GM23248 (cell line): ENCODE measurements at regions not wholly inside any gene's neighbourhood (a gene's known extent, or its start where the extent isn't known, plus 50 kb on each side); places are given as distances from the start of the nearest gene placed in this dataset.

Experiments
- DNase-seq: peaks from one replicate; pipeline ENCODE4 v3.0.0-alpha.2; 2015
- H2AFZ ChIP-seq: fragments of 200-600 bp; sonication (generic); 2 replicates; pipeline ENCODE4 v1.6.1; 2016; ENCODE audit warnings: antibody characterized with exemption
- H3F3A ChIP-seq: fragments of 200-600 bp; sonication (generic); 2 replicates; pipeline ENCODE4 v1.6.1; 2016; ENCODE audit warnings: mild to moderate bottlenecking, antibody characterized with exemption, mixed run types; ENCODE audit not compliant: insufficient read depth
- H3K27ac ChIP-seq: fragments of 200-600 bp; sonication (generic); 2 replicates; pipeline ENCODE4 v1.5.1; 2016; ENCODE audit warnings: mild to moderate bottlenecking
- H3K27me3 ChIP-seq: fragments of 200-600 bp; sonication (generic); replicated peaks from 2 replicates; pipeline ENCODE4 v1.6.1; 2016; ENCODE audit warnings: mild to moderate bottlenecking; ENCODE audit not compliant: insufficient read depth
- H3K36me3 ChIP-seq: fragments of 200-600 bp; sonication (generic); 2 replicates; pipeline ENCODE4 v1.6.1; 2016; ENCODE audit warnings: low read depth, mild to moderate bottlenecking
- H3K4me1 ChIP-seq: fragments of 200-600 bp; sonication (generic); 2 replicates; pipeline ENCODE4 v1.6.1; 2016; ENCODE audit warnings: mild to moderate bottlenecking; ENCODE audit not compliant: insufficient read depth
- H3K4me2 ChIP-seq: fragments of 200-600 bp; sonication (generic); one replicate; pipeline ENCODE4 v1.6.1; 2016; ENCODE audit warnings: mild to moderate bottlenecking; ENCODE audit not compliant: unreplicated experiment
- H3K4me3 ChIP-seq: fragments of 200-600 bp; sonication (generic); 2 replicates; pipeline ENCODE4 v1.5.1; 2016; ENCODE audit warnings: mild to moderate bottlenecking
- H3K79me2 ChIP-seq: fragments of 200-600 bp; sonication (generic); 2 replicates; pipeline ENCODE4 v1.6.1; 2016; ENCODE audit warnings: mild to moderate bottlenecking; ENCODE audit not compliant: insufficient read depth
- H3K9ac ChIP-seq: fragments of 200-600 bp; sonication (generic); 2 replicates; pipeline ENCODE4 v1.6.1; 2016; ENCODE audit warnings: mild to moderate bottlenecking
- H3K9me2 ChIP-seq: fragments of 200-600 bp; sonication (generic); 2 replicates; pipeline ENCODE4 v1.6.1; 2016; ENCODE audit warnings: mixed run types, mild to moderate bottlenecking, moderate library complexity; ENCODE audit not compliant: insufficient read depth
- H3K9me3 ChIP-seq: fragments of 200-600 bp; sonication (generic); one replicate; pipeline ENCODE4 v1.6.1; 2017; ENCODE audit warnings: low read depth
- H4K20me1 ChIP-seq: fragments of 200-600 bp; sonication (generic); 2 replicates; pipeline ENCODE4 v1.6.0; 2016; ENCODE audit not compliant: insufficient read depth
- EZH2 ChIP-seq: fragments of 200-600 bp; sonication (generic); IDR thresholded peaks from 2 replicates; pipeline ENCODE4 v1.6.1; 2018; ENCODE audit warnings: antibody characterized with exemption, mild to moderate bottlenecking; ENCODE audit not compliant: insufficient read depth, poor library complexity, severe bottlenecking
- EZH2phosphoT487 ChIP-seq: fragments of 200-600 bp; sonication (generic); IDR thresholded peaks from 2 replicates; pipeline ENCODE4 v1.6.1; 2018; ENCODE audit warnings: antibody characterized with exemption, moderate library complexity, mild to moderate bottlenecking, low read depth; ENCODE audit not compliant: insufficient read depth
- WGBS, 2 experiments: methylation state at CpG; one replicate each; pipeline ENCODE4 v1.1.6; 2015 to 2017; ENCODE audit warnings: low lambda C conversion rate in 2 of 2, low coverage in 1 of 2; ENCODE audit errors: missing lambda C conversion rate in 2 of 2; 5-methylcytosine and 5-hydroxymethylcytosine counted together
- in situ Hi-C: fragments of 300-500 bp; cut with MboI; formaldehyde crosslinking; loops from 2 replicates; pipeline ENCODE4 v1.15.0; 2020

- H3K4me2 ChIP-seq, result no peak overlapping the region
- H3K36me3 ChIP-seq, result no peaks in the 10 kb centered on the region
- H4K20me1 ChIP-seq, result no peaks in the 10 kb centered on the region
- H3K9me2 ChIP-seq, result no peaks in the 10 kb centered on the region
- no peak for TF ChIP-seq EZH2
- TF ChIP-seq EZH2phosphoT487, result no peak
- in situ Hi-C loops, result no loop called here
- H3K27me3 ChIP-seq, result no peaks in the 10 kb centered on the region
- H3K4me1 ChIP-seq, result no peaks in the 10 kb centered on the region
- no peak overlapping the region for H3K9ac ChIP-seq
- 15 to 18% methylated on average over 2 of the region's 2 CpGs for WGBS, 2 experiments
- peak; percentile 50 for DNase-seq
- H3K79me2 ChIP-seq, result no peaks in the 10 kb centered on the region
- H3F3A ChIP-seq, result no peaks in the 10 kb centered on the region
- no peaks in the 10 kb centered on the region for H3K9me3 ChIP-seq
- H3K4me3 ChIP-seq, result no peak overlapping the region
- H3K27ac ChIP-seq, result no peak overlapping the region
- no peak overlapping the region for H2AFZ ChIP-seq
These were observed 193.5 kb upstream of the CHST9 start for GRCh38 chr18:27378431-27379095.

- WGBS, 2 experiments, result 19 to 45% methylated on average over 1 of the region's 1 CpG
- Histone ChIP-seq H3K9ac (no peak overlapping the region), H3K4me3 (no peak overlapping the region), H3K79me2 (no peaks in the 10 kb centered on the region), H3K9me3 (no peaks in the 10 kb centered on the region), H4K20me1 (no peaks in the 10 kb centered on the region), H3K27me3 (no peaks in the 10 kb centered on the region), H3K36me3 (no peaks in the 10 kb centered on the region), H3K4me2 (no peak overlapping the region), H3K27ac (no peak overlapping the region), H2AFZ (no peak overlapping the region), H3K9me2 (no peaks in the 10 kb centered on the region), H3F3A (no peaks in the 10 kb centered on the region), H3K4me1 (no peaks in the 10 kb centered on the region)
- TF ChIP-seq EZH2phosphoT487 (no peak), EZH2 (no peak)
- in situ Hi-C loops, result no loop called here
- no peak for DNase-seq
These were observed 192.1 kb upstream of the CHST9 start for GRCh38 chr18:27377251-27377650.

- in situ Hi-C loops, result no loop called here
- H3K4me2 ChIP-seq, result no peak overlapping the region
These were observed 187.3 kb upstream of the CHST9 start for GRCh38 chr18:27372386-27372785.

GRCh38 chr18:27366665-27367064 is 181.6 kb upstream of the CHST9 start:
- DNase-seq, result no peak
- H3K9me2 ChIP-seq, result no peaks in the 10 kb centered on the region
- no peaks in the 10 kb centered on the region for H3K4me1 ChIP-seq
- no peaks in the 10 kb centered on the region for H3K79me2 ChIP-seq
- in situ Hi-C loops, result no loop called here
- no peaks in the 10 kb centered on the region for H3K9me3 ChIP-seq
- H3K36me3 ChIP-seq, result no peaks in the 10 kb centered on the region
- no peak overlapping the region for H3K4me3 ChIP-seq
- H2AFZ ChIP-seq, result no peak overlapping the region
- no peak overlapping the region for H3K4me2 ChIP-seq
- no peak for TF ChIP-seq EZH2
- no peak for TF ChIP-seq EZH2phosphoT487
- no peaks in the 10 kb centered on the region for H3K27me3 ChIP-seq
- no peak overlapping the region for H3K9ac ChIP-seq
- WGBS, 2 experiments, result 59 to 65% methylated on average over 5 of the region's 5 CpGs
- H4K20me1 ChIP-seq, result no peaks in the 10 kb centered on the region
- H3F3A ChIP-seq, result no peaks in the 10 kb centered on the region
- no peak overlapping the region for H3K27ac ChIP-seq

More at GRCh38 chr18:27372386-27372785, 187.3 kb upstream of the CHST9 start:
- TF ChIP-seq EZH2 (no peak), EZH2phosphoT487 (no peak)
- H3K27ac ChIP-seq, result no peak overlapping the region
- H3K79me2 ChIP-seq, result no peaks in the 10 kb centered on the region
- no peak for DNase-seq
- no peaks in the 10 kb centered on the region for H3K27me3 ChIP-seq
- 29 to 37% methylated on average over 1 of the region's 1 CpG for WGBS, 2 experiments
- no peaks in the 10 kb centered on the region for H3F3A ChIP-seq
- H4K20me1 ChIP-seq, result no peaks in the 10 kb centered on the region
- H3K9me3 ChIP-seq, result no peaks in the 10 kb centered on the region
- no peaks in the 10 kb centered on the region for H3K36me3 ChIP-seq
- H3K9me2 ChIP-seq, result no peaks in the 10 kb centered on the region
- no peak overlapping the region for H3K4me3 ChIP-seq
- no peak overlapping the region for H2AFZ ChIP-seq
- H3K9ac ChIP-seq, result no peak overlapping the region
- H3K4me1 ChIP-seq, result no peaks in the 10 kb centered on the region

GRCh38 chr18:27366151-27366550 is 181.0 kb upstream of the CHST9 start:
- no peak overlapping the region for H3K4me3 ChIP-seq
- in situ Hi-C loops, result no loop called here
- H3K4me2 ChIP-seq, result no peak overlapping the region
- H3K9me3 ChIP-seq, result no peaks in the 10 kb centered on the region
- no peak overlapping the region for H2AFZ ChIP-seq
- H3K79me2 ChIP-seq, result no peaks in the 10 kb centered on the region
- no peak overlapping the region for H3K9ac ChIP-seq
- TF ChIP-seq EZH2phosphoT487, result no peak
- TF ChIP-seq EZH2, result no peak
- H3K36me3 ChIP-seq, result no peaks in the 10 kb centered on the region
- no peaks in the 10 kb centered on the region for H4K20me1 ChIP-seq
- H3F3A ChIP-seq, result no peaks in the 10 kb centered on the region
- no peaks in the 10 kb centered on the region for H3K9me2 ChIP-seq
- no peak overlapping the region for H3K27ac ChIP-seq
- DNase-seq, result no peak
- H3K4me1 ChIP-seq, result no peaks in the 10 kb centered on the region
- WGBS, 2 experiments, result 48 to 68% methylated on average over 1 of the region's 1 CpG
- no peaks in the 10 kb centered on the region for H3K27me3 ChIP-seq
